Ovary (tissue), 3 donors: ENCODE measurements at regions not wholly inside any gene's neighbourhood (a gene's known extent, or its start where the extent isn't known, plus 50 kb on each side); places are given as distances from the start of the nearest gene placed in this dataset.

Source experiments
- EP300 ChIP-seq: sonication (generic); formaldehyde crosslinking; IDR thresholded peaks from one replicate; pipeline ENCODE4 v1.6.1; 2017; ENCODE audit warnings: antibody characterized with exemption
- POLR2A ChIP-seq: fragments of 450-650 bp; IDR thresholded peaks from one replicate; pipeline ENCODE4 v1.6.1; 2017; ENCODE audit warnings: antibody characterized with exemption, mild to moderate bottlenecking, moderate library complexity
- TF ChIP-seq, protein P1 (sequence below), 3 donors: fragments of 450-650 bp in 2 of 3; fragments of 200-600 bp in 1 of 3; IDR thresholded peaks; one replicate each; pipeline versions ENCODE4 v1.5.1 to v1.8.0; 2016 to 2022; ENCODE audit warnings: antibody characterized with exemption in 3 of 3, mild to moderate bottlenecking in 1 of 3
- donor health status: DM: no; HTN: no; CAD: no.

DNA sequence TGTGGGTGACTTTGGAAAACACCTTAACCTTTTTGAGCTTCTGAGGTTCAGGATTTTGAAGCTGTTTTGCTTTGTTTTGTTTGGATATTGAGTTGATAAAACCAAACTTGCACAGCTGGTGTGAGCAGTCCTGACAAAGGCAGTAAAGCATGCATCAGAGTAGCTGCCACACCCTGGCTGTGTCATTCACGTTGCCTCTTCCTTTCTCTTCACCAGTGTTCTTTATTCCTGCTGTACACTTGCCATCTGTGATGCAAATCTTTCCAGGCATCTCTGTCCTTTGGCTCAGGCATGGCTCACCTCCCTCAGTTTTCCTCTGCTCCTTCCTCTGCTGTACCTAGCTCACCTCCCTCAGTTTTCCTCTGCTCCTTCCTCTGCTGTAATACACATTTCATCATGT lies 1850.2 kb upstream of the AGA start:
- TF ChIP-seq, protein P1, sequence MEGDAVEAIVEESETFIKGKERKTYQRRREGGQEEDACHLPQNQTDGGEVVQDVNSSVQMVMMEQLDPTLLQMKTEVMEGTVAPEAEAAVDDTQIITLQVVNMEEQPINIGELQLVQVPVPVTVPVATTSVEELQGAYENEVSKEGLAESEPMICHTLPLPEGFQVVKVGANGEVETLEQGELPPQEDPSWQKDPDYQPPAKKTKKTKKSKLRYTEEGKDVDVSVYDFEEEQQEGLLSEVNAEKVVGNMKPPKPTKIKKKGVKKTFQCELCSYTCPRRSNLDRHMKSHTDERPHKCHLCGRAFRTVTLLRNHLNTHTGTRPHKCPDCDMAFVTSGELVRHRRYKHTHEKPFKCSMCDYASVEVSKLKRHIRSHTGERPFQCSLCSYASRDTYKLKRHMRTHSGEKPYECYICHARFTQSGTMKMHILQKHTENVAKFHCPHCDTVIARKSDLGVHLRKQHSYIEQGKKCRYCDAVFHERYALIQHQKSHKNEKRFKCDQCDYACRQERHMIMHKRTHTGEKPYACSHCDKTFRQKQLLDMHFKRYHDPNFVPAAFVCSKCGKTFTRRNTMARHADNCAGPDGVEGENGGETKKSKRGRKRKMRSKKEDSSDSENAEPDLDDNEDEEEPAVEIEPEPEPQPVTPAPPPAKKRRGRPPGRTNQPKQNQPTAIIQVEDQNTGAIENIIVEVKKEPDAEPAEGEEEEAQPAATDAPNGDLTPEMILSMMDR (IDR thresholded peaks at IDR 0.05), result no peak
- TF ChIP-seq POLR2A (no peak), EP300 (no peak)
